ENCODE measurements at regions not wholly inside any gene's neighbourhood (a gene's known extent, or its start where the extent isn't known, plus 50 kb on each side); places are given as distances from the start of the nearest gene placed in this dataset.

DNA sequence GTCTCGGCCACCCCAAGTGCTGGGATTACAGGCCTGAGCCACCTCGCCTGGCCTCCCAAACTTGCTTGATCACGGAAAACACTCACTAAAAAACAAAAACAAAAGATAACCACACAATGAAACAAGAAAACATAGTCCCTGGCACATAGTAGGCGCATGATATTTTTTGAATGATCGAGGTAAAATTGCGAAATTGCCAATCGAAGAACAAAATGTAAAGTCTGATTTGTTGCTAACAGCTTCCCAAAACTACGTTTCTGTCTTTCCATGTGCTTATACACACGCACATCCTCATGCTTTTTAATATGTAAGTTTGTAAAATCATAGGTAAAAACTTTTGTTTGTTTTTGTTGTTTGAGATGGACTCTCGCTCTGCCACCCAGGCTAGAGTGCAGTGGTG lies 168.5 kb upstream of the SALL4 start:
- TF ChIP-seq POLR2AphosphoS5 (IDR thresholded peaks at IDR 0.05; ENCODE audit: insufficient read depth in 1 of 2, low read depth in 1 of 2) (no peak), POLR2A (IDR thresholded peaks at IDR 0.05) (no peak)
- TF ChIP-seq, protein P1, sequence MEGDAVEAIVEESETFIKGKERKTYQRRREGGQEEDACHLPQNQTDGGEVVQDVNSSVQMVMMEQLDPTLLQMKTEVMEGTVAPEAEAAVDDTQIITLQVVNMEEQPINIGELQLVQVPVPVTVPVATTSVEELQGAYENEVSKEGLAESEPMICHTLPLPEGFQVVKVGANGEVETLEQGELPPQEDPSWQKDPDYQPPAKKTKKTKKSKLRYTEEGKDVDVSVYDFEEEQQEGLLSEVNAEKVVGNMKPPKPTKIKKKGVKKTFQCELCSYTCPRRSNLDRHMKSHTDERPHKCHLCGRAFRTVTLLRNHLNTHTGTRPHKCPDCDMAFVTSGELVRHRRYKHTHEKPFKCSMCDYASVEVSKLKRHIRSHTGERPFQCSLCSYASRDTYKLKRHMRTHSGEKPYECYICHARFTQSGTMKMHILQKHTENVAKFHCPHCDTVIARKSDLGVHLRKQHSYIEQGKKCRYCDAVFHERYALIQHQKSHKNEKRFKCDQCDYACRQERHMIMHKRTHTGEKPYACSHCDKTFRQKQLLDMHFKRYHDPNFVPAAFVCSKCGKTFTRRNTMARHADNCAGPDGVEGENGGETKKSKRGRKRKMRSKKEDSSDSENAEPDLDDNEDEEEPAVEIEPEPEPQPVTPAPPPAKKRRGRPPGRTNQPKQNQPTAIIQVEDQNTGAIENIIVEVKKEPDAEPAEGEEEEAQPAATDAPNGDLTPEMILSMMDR (IDR thresholded peaks at IDR 0.05): no peak
